GM12878 (cell line): ENCODE measurements at regions not wholly inside any gene's neighbourhood (a gene's known extent, or its start where the extent isn't known, plus 50 kb on each side); places are given as distances from the start of the nearest gene placed in this dataset.

Source experiments
- CEBPZ ChIP-seq: fragments of 150-350 bp; IDR thresholded peaks from 2 replicates; pipeline ENCODE4 v1.6.1; 2016; ENCODE audit warnings: low read depth, low read length
- ELK1 ChIP-seq: IDR thresholded peaks from 2 replicates; pipeline ENCODE4 v1.6.1; 2012; ENCODE audit warnings: low read depth, low read length, improper control_type of control experiment
- MTA2 ChIP-seq: fragments of 450-650 bp; IDR thresholded peaks from 2 replicates; pipeline ENCODE4 v1.6.1; 2016; ENCODE audit warnings: low read depth, mild to moderate bottlenecking, moderate library complexity
- PKNOX1 ChIP-seq: fragments of 450-650 bp; IDR thresholded peaks from 2 replicates; pipeline ENCODE4 v1.6.1; 2016; ENCODE audit warnings: mild to moderate bottlenecking
- POLR2AphosphoS5 ChIP-seq: IDR thresholded peaks from 2 replicates; pipeline ENCODE4 v1.6.1; 2011; ENCODE audit warnings: mild to moderate bottlenecking, low read length, inconsistent platforms
- ZBTB33 ChIP-seq: fragments of 450-650 bp; IDR thresholded peaks from 2 replicates; pipeline ENCODE4 v1.6.1; 2017; ENCODE audit warnings: mild to moderate bottlenecking

GRCh38 chr13:78139765-78140164, 221.1 kb upstream of the EDNRB start (continued):
- no peak for TF ChIP-seq CEBPZ
- TF ChIP-seq ELK1: no peak
- no peak for TF ChIP-seq POLR2AphosphoS5
- TF ChIP-seq ZBTB33: no peak
- TF ChIP-seq PKNOX1: no peak
- TF ChIP-seq MTA2: no peak
